ENCODE measurements at regions not wholly inside any gene's neighbourhood (a gene's known extent, or its start where the extent isn't known, plus 50 kb on each side); places are given as distances from the start of the nearest gene placed in this dataset.

DNA sequence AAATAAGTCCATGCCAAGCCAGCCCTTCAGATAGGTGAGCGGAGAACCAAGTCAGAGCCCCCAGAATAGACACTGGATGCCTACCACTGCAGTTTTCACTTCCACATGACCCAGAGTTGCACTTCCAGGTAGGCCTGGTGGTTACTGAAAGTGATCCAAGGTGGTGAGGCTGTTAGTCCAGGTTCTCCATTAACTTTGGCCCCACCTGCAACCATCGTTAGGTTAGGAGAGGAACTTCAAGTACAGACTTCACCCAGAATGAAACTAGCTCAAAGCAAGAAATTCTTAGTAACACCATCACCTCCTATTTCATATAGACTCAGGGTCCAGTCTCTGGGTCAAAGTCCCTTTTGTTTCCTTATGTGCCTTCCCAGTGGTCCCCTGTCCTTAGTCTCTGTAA, 293.1 kb upstream of the ID2 start:
- H2AFZ ChIP-seq (ENCODE audit: low read depth, low read length), result no peak overlapping the region
- FAIRE-seq (no peak), ATAC-seq (no peak), DNase-seq (ENCODE audit: extremely low read depth in 1 of 4, low spot score in 3 of 4) (no peak)
- no peak overlapping the region for H3K4me3 ChIP-seq
- no TSS peak for BruUV-seq (replicated peaks)
- H3K36me3 ChIP-seq (ENCODE audit: control insufficient read depth, insufficient read depth, low read length), result no peaks in the 10 kb centered on the region
- H3K4me1 ChIP-seq (replicated peaks in 1 of 2; ENCODE audit: control insufficient read depth in 2 of 2, insufficient read depth in 2 of 2, low read length in 2 of 2), result no peaks in the 10 kb centered on the region
- no peaks in the 10 kb centered on the region for H3K9me3 ChIP-seq (replicated peaks; ENCODE audit: control insufficient read depth, insufficient read depth, low read depth, low read length)
- peaks cover under 1 to 2% of the 10 kb centered on the region in 2 experiments; a peak in 1 of 5 replicates for H3K27me3 ChIP-seq (ENCODE audit: control insufficient read depth in 2 of 2, insufficient read depth in 2 of 2, low read length in 2 of 2)
- no peaks in the 10 kb centered on the region for H3K79me2 ChIP-seq (ENCODE audit: control insufficient read depth, insufficient read depth, low read length)
- H3K9me1 ChIP-seq (ENCODE audit: control insufficient read depth, insufficient read depth, low read length), result no peaks in the 10 kb centered on the region
- H3K9ac ChIP-seq (ENCODE audit: insufficient read depth in 1 of 2, low read depth in 2 of 2, low read length in 2 of 2), result no peak overlapping the region
- no peak overlapping the region for H3K27ac ChIP-seq (ENCODE audit: extremely low read depth, low read depth, low read length)
- no peaks in the 10 kb centered on the region for H4K20me1 ChIP-seq (replicated peaks; ENCODE audit: control insufficient read depth, insufficient read depth, low read length)
- in situ Hi-C loops (cut with MboI) (no loop called here), intact Hi-C loops (cut with micrococcal nuclease) (no loop called here)
- CTCF ChIA-PET (ENCODE audit: low intra/inter-chr PET ratio), result no interaction called here
- WGBS (ENCODE audit: insufficient coverage, low coverage, missing lambda C conversion rate), result 6% methylated on average over 2 of the region's 2 CpGs
- POLR2A ChIA-PET, result interaction anchor here (0.7 kb wide), 1 partner anchor 31 kb away, joined by 3 read pairs; no protein-coding TSS in a partner anchor
- no peak overlapping the region for H3K4me2 ChIP-seq (ENCODE audit: insufficient read depth, low read length)
- TF ChIP-seq, protein P1, sequence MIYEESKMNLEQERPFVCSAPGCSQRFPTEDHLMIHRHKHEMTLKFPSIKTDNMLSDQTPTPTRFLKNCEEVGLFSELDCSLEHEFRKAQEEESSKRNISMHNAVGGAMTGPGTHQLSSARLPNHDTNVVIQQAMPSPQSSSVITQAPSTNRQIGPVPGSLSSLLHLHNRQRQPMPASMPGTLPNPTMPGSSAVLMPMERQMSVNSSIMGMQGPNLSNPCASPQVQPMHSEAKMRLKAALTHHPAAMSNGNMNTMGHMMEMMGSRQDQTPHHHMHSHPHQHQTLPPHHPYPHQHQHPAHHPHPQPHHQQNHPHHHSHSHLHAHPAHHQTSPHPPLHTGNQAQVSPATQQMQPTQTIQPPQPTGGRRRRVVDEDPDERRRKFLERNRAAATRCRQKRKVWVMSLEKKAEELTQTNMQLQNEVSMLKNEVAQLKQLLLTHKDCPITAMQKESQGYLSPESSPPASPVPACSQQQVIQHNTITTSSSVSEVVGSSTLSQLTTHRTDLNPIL (CRISPR knock-in tag; IDR thresholded peaks at IDR 0.05), result no peak
- TF ChIP-seq TCF7L2 (IDR thresholded peaks at IDR 0.05; ENCODE audit: low read depth, low read length), result no peak
- no peak for TF ChIP-seq NFRKB (IDR thresholded peaks at IDR 0.05; ENCODE audit: low read depth)
- TF ChIP-seq, protein P2, sequence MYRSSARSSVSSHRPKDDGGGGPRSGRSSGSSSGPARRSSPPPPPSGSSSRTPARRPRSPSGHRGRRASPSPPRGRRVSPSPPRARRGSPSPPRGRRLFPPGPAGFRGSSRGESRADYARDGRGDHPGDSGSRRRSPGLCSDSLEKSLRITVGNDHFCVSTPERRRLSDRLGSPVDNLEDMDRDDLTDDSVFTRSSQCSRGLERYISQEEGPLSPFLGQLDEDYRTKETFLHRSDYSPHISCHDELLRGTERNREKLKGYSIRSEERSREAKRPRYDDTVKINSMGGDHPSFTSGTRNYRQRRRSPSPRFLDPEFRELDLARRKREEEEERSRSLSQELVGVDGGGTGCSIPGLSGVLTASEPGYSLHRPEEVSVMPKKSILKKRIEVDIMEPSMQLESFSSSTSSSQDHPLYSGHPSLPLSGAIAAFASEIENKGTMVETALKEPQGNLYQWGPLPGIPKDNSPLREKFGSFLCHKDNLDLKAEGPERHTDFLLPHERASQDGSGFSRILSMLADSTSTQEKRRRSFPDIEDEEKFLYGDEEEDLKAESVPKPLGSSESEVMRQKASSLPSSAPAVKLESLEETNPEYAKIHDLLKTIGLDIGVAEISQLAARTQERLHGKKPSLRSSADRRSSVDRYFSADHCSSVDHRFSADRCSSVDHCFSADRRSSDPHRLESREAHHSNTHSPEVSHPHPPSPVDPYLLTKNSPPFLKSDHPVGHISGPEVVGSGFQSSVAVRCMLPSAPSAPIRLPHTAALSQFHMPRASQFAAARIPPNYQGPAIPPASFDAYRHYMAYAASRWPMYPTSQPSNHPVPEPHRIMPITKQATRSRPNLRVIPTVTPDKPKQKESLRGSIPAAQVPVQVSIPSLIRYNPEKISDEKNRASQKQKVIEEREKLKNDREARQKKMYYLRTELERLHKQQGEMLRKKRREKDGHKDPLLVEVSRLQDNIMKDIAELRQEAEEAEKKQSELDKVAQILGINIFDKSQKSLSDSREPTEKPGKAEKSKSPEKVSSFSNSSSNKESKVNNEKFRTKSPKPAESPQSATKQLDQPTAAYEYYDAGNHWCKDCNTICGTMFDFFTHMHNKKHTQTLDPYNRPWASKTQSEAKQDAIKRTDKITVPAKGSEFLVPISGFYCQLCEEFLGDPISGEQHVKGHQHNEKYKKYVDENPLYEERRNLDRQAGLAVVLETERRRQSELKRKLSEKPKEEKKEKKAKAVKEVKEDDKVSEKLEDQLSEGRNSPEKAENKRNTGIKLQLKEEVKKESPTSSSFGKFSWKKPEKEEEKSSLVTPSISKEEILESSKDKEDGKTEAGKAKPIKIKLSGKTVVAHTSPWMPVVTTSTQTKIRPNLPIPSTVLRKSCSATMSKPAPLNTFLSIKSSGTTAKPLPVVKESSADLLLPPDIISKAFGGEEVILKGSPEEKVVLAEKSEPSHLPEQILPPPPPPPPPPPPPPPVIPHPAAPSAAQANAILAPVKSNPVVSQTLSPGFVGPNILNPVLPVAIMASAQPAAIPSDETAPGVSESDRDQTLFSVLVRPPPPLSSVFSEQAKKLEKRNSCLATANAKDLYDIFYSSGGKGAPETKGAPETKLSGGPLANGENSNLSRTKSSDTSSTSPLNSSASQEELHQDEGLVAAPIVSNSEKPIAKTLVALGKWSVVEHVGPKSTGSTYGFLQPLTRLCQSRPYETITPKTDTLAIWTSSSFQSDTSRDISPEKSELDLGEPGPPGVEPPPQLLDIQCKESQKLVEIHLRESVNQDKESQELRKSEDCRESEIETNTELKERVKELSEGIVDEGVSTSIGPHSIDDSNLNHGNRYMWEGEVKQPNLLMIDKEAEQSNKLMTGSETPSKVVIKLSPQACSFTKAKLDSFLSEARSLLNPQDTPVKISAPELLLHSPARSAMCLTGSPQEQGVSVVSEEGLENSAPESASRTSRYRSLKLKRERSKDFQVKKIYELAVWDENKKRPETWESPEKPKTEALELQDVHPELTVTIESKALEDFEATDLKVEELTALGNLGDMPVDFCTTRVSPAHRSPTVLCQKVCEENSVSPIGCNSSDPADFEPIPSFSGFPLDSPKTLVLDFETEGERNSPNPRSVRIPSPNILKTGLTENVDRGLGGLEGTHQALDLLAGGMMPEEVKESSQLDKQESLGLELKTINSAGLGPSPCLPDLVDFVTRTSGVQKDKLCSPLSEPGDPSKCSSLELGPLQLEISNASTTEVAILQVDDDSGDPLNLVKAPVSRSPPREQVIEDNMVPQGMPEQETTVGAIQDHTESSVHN (IDR thresholded peaks at IDR 0.05; ENCODE audit: borderline replicate concordance in 1 of 2, low read depth in 1 of 2), result no peak
- no peak for TF ChIP-seq ZNF77 (CRISPR knock-in tag; IDR thresholded peaks at IDR 0.05)
- TF ChIP-seq, protein P3, sequence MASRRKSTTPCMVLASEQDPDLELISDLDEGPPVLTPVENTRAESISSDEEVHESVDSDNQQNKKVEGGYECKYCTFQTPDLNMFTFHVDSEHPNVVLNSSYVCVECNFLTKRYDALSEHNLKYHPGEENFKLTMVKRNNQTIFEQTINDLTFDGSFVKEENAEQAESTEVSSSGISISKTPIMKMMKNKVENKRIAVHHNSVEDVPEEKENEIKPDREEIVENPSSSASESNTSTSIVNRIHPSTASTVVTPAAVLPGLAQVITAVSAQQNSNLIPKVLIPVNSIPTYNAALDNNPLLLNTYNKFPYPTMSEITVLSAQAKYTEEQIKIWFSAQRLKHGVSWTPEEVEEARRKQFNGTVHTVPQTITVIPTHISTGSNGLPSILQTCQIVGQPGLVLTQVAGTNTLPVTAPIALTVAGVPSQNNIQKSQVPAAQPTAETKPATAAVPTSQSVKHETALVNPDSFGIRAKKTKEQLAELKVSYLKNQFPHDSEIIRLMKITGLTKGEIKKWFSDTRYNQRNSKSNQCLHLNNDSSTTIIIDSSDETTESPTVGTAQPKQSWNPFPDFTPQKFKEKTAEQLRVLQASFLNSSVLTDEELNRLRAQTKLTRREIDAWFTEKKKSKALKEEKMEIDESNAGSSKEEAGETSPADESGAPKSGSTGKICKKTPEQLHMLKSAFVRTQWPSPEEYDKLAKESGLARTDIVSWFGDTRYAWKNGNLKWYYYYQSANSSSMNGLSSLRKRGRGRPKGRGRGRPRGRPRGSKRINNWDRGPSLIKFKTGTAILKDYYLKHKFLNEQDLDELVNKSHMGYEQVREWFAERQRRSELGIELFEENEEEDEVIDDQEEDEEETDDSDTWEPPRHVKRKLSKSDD (conservative IDR thresholded peaks at IDR 0.05; ENCODE audit: low read length), result no peak
- no peak for TF ChIP-seq ZFX (CRISPR knock-in tag; IDR thresholded peaks at IDR 0.05)
- no peak for TF ChIP-seq NFATC3 (IDR thresholded peaks at IDR 0.05)
- no peak for TF ChIP-seq ZKSCAN3 (CRISPR knock-in tag; IDR thresholded peaks at IDR 0.05)
- no peak for TF ChIP-seq FOXA1 (IDR thresholded peaks at IDR 0.05; ENCODE audit: borderline replicate concordance)
- no peak for TF ChIP-seq LCOR (CRISPR knock-in tag; IDR thresholded peaks at IDR 0.05)
- no peak for TF ChIP-seq ZNF76 (CRISPR knock-in tag; IDR thresholded peaks at IDR 0.05; ENCODE audit: borderline replicate concordance)

Data from K562 (cell line).